ENCODE measurements at regions not wholly inside any gene's neighbourhood (a gene's known extent, or its start where the extent isn't known, plus 50 kb on each side); places are given as distances from the start of the nearest gene placed in this dataset.
A peak's percentile ranks its signal among the peaks of the same experiment; 100 is the strongest.

- no peak overlapping the region for H3K4me3 ChIP-seq
- H3K36me3 ChIP-seq, result no peaks in the 10 kb centered on the region
- no peak overlapping the region for H3K27ac ChIP-seq
- TF ChIP-seq, protein P1, sequence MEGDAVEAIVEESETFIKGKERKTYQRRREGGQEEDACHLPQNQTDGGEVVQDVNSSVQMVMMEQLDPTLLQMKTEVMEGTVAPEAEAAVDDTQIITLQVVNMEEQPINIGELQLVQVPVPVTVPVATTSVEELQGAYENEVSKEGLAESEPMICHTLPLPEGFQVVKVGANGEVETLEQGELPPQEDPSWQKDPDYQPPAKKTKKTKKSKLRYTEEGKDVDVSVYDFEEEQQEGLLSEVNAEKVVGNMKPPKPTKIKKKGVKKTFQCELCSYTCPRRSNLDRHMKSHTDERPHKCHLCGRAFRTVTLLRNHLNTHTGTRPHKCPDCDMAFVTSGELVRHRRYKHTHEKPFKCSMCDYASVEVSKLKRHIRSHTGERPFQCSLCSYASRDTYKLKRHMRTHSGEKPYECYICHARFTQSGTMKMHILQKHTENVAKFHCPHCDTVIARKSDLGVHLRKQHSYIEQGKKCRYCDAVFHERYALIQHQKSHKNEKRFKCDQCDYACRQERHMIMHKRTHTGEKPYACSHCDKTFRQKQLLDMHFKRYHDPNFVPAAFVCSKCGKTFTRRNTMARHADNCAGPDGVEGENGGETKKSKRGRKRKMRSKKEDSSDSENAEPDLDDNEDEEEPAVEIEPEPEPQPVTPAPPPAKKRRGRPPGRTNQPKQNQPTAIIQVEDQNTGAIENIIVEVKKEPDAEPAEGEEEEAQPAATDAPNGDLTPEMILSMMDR (IDR thresholded peaks at IDR 0.05), result no peak
- DNase-seq (ENCODE audit: low spot score), result no peak
- H3K4me1 ChIP-seq, result peaks cover 0 to 10% of the 10 kb centered on the region in 2 donors
- H3K27me3 ChIP-seq, result no peaks in the 10 kb centered on the region
- no peaks in the 10 kb centered on the region for H3K9me3 ChIP-seq
Measured at GRCh38 chr3:43212914-43213611, 73.3 kb upstream of the SNRK start.

DNA sequence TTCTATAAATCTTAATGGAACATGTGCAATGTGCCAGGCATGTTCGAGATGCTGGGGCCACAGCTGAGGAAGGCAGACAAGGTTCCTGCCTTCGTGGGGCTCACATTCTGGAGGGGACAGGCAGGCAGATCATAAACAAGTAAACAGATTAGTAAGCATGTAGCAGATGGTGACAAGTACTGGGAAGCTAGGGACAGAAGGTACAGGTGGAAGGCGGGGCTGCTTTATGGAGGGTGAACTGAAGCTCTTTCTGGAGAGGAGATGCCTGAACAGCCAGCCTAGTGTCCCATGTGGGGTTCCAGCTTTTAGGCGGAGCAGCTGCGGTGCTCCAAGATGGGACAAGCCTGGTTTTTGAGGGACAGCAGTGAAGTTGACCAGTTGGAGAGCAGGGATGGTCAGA lies 74.7 kb upstream of the SNRK start:
- peaks cover 0 to 10% of the 10 kb centered on the region in 2 donors for H3K4me1 ChIP-seq
- DNase-seq (ENCODE audit: low spot score), result peak; percentile 47
- TF ChIP-seq, protein P1 (IDR thresholded peaks at IDR 0.05), result no peak
- H3K27ac ChIP-seq, result no peak overlapping the region
- no peaks in the 10 kb centered on the region for H3K9me3 ChIP-seq
- H3K4me3 ChIP-seq, result no peak overlapping the region
- no peaks in the 10 kb centered on the region for H3K36me3 ChIP-seq
- H3K27me3 ChIP-seq, result no peaks in the 10 kb centered on the region

- peak; percentile 53 for DNase-seq (ENCODE audit: low spot score)
- Histone ChIP-seq H3K36me3 (no peaks in the 10 kb centered on the region), H3K4me1 (peaks cover 0 to 10% of the 10 kb centered on the region in 2 donors)
Measured at GRCh38 chr3:43210049-43211027, 76.0 kb upstream of the SNRK start.

GRCh38 chr3:43207628-43208085 lies 78.7 kb upstream of the SNRK start:
- peak; percentile 5 for DNase-seq (ENCODE audit: low spot score)
- Histone ChIP-seq H3K4me1 (peaks cover 0 to 10% of the 10 kb centered on the region in 2 donors), H3K9me3 (no peaks in the 10 kb centered on the region), H3K36me3 (no peaks in the 10 kb centered on the region), H3K4me3 (no peak overlapping the region), H3K27ac (no peak overlapping the region), H3K27me3 (no peaks in the 10 kb centered on the region)
- TF ChIP-seq, protein P1 (IDR thresholded peaks at IDR 0.05), result no peak

More at GRCh38 chr3:43210049-43211027, 76.0 kb upstream of the SNRK start:
- no peak overlapping the region for H3K4me3 ChIP-seq
- H3K9me3 ChIP-seq, result no peaks in the 10 kb centered on the region
- no peaks in the 10 kb centered on the region for H3K27me3 ChIP-seq
- H3K27ac ChIP-seq, result peak overlapping the region in 1 of 2 donors; percentile 8
- TF ChIP-seq, protein P1 (IDR thresholded peaks at IDR 0.05), result no peak

- no peak overlapping the region for H3K4me3 ChIP-seq
- H3K27ac ChIP-seq, result no peak overlapping the region
- H3K27me3 ChIP-seq, result no peaks in the 10 kb centered on the region
- no peaks in the 10 kb centered on the region for H3K36me3 ChIP-seq
- no peaks in the 10 kb centered on the region for H3K9me3 ChIP-seq
- peak; percentile 2 for DNase-seq (ENCODE audit: low spot score)
- peaks cover 0 to 10% of the 10 kb centered on the region in 2 donors for H3K4me1 ChIP-seq
- TF ChIP-seq, protein P1 (IDR thresholded peaks at IDR 0.05), result no peak
Measured at GRCh38 chr3:43206632-43207031, 79.7 kb upstream of the SNRK start.

Data from right atrium auricular region (tissue), 2 donors.